ENCODE measurements at regions not wholly inside any gene's neighbourhood (a gene's known extent, or its start where the extent isn't known, plus 50 kb on each side); places are given as distances from the start of the nearest gene placed in this dataset.

DNA sequence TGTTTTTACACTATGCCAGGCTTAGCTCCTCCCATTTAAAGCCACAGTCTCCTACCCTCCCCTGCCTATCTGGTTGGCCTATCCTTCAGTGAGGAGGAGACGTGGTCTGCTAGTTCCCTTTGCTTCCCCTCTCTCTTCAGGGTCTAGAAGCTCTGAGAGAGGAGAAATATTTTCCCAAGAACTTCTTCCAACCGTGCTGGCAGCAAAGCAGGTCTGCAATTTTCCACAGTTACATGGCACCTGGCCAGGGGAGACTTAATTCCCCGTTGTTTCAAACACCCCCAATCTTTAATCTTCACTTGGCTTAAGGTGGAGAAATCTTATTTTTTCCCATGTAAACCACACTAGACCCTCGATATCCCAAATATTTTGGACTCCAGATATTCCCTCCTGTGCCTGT, 149.5 kb upstream of the MCTP2 start:
- ChIA-PET CTCF (ENCODE audit: partially characterized antibody) (interaction anchor here (1.3 kb wide), 1 partner anchor 10 kb away, joined by 3 read pairs; no protein-coding TSS in a partner anchor), POLR2A (ENCODE audit: partially characterized antibody) (no interaction called here)
- no peak overlapping the region for H2BK20ac ChIP-seq (ENCODE audit: low read length)
- no peak overlapping the region for H4K91ac ChIP-seq (replicated peaks; ENCODE audit: insufficient read length, low read length)
- peaks cover 0 to 9% (median 1%) of the 10 kb centered on the region in 4 experiments; a peak in 3 of 7 replicates for H3K4me1 ChIP-seq (replicated peaks in 1 of 4; ENCODE audit: control insufficient read depth in 3 of 4, insufficient read depth in 4 of 4, low read length in 3 of 4)
- no peaks in the 10 kb centered on the region for H3K36me3 ChIP-seq (ENCODE audit: control insufficient read depth in 2 of 4, insufficient read depth in 4 of 4, low read length in 3 of 4)
- H3K79me1 ChIP-seq (ENCODE audit: low read depth, low read length), result no peaks in the 10 kb centered on the region
- no peaks in the 10 kb centered on the region for H3K27me3 ChIP-seq (replicated peaks in 1 of 4; ENCODE audit: control insufficient read depth in 3 of 4, extremely low read depth in 1 of 4, insufficient read depth in 3 of 4, low read length in 3 of 4)
- H3K4me3 ChIP-seq (ENCODE audit: extremely low read depth in 1 of 4, insufficient read depth in 2 of 4, low read depth in 3 of 4, low read length in 4 of 4), result no peak overlapping the region
- no peak overlapping the region for H3K18ac ChIP-seq (ENCODE audit: extremely low read depth, low read length)
- H2BK120ac ChIP-seq (replicated peaks; ENCODE audit: low read depth, low read length), result no peak overlapping the region
- H3K9me3 ChIP-seq (ENCODE audit: insufficient read depth in 2 of 2, low read depth in 1 of 2, low read length in 1 of 2), result no peaks in the 10 kb centered on the region
- no peak overlapping the region for H3K27ac ChIP-seq (ENCODE audit: low read depth, low read length)
- H3K23me2 ChIP-seq (ENCODE audit: low read depth, low read length), result no peaks in the 10 kb centered on the region
- no peak overlapping the region for H3K4me2 ChIP-seq (ENCODE audit: insufficient read depth in 1 of 2, low read depth in 2 of 2, low read length in 2 of 2)
- H2BK12ac ChIP-seq (ENCODE audit: low read depth, low read length), result no peak overlapping the region
- H3K23ac ChIP-seq (ENCODE audit: insufficient read length), result no peak overlapping the region
- no peak overlapping the region for H3K9ac ChIP-seq (replicated peaks in 1 of 4; ENCODE audit: extremely low read depth in 1 of 4, low read depth in 3 of 4, low read length in 3 of 4)
- H2AK5ac ChIP-seq (ENCODE audit: low read depth, low read length), result no peak overlapping the region
- H2BK5ac ChIP-seq (ENCODE audit: low read depth, low read length), result no peak overlapping the region
- H3K4ac ChIP-seq (replicated peaks; ENCODE audit: insufficient read length, low read depth, low read length), result no peak overlapping the region
- TF ChIP-seq TEAD4 (IDR thresholded peaks at IDR 0.05; ENCODE audit: low read depth, low read length) (no peak), BCL11A (IDR thresholded peaks at IDR 0.05; ENCODE audit: low read depth in 2 of 2, low read length in 2 of 2) (no peak), TAF7 (optimal IDR thresholded peaks at IDR 0.05; ENCODE audit: borderline replicate concordance, low read depth, low read length) (no peak), E2F6 (IDR thresholded peaks at IDR 0.05) (no peak), PHF8 (conservative IDR thresholded peaks at IDR 0.05; ENCODE audit: low read depth, low read length) (no peak), CEBPB (IDR thresholded peaks at IDR 0.05; ENCODE audit: low read depth, low read length) (no peak), SP1 (IDR thresholded peaks at IDR 0.05; ENCODE audit: low read depth, low read length) (no peak)
- TF ChIP-seq, protein P1, sequence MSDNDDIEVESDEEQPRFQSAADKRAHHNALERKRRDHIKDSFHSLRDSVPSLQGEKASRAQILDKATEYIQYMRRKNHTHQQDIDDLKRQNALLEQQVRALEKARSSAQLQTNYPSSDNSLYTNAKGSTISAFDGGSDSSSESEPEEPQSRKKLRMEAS (IDR thresholded peaks at IDR 0.05), result no peak
- FAIRE-seq (no peak), DNase-seq (ENCODE audit: low read depth in 1 of 2, low spot score in 2 of 2) (no peak)
- WGBS, 2 experiments (ENCODE audit: extremely low coverage in 1 of 2, insufficient coverage in 1 of 2, insufficient read length in 1 of 2, insufficient replicate concordance in 2 of 2, low coverage in 1 of 2, low lambda C conversion rate in 2 of 2, missing lambda C conversion rate in 1 of 2), result 98% methylated on average over 4 of the region's 4 CpGs; no CpG with 5 or more reads in 1 of the 2 experiments
- no peak overlapping the region for H2BK15ac ChIP-seq (ENCODE audit: low read length)
- H3K14ac ChIP-seq (ENCODE audit: insufficient read length), result no peak overlapping the region
- no peaks in the 10 kb centered on the region for H4K20me1 ChIP-seq (replicated peaks in 1 of 2; ENCODE audit: control insufficient read depth in 1 of 2, insufficient read depth in 2 of 2, low read length in 2 of 2)
- no peaks in the 10 kb centered on the region for H3K79me2 ChIP-seq (ENCODE audit: control insufficient read depth in 1 of 2, insufficient read depth in 2 of 2, low read length in 2 of 2)
- no peak overlapping the region for H2AFZ ChIP-seq (ENCODE audit: low read length)
- H4K5ac ChIP-seq (ENCODE audit: insufficient read length, low read depth, low read length), result no peak overlapping the region
- no peak overlapping the region for H3K56ac ChIP-seq (replicated peaks; ENCODE audit: insufficient read length, low read depth, low read length)
- H4K8ac ChIP-seq (ENCODE audit: extremely low read depth, insufficient read depth, low read length), result no peak overlapping the region

Measured in H1 (cell line).